Heart left ventricle (tissue), 13 donors: ENCODE measurements at regions not wholly inside any gene's neighbourhood (a gene's known extent, or its start where the extent isn't known, plus 50 kb on each side); places are given as distances from the start of the nearest gene placed in this dataset.

Experiments used
- CTCF ChIP-seq, 12 donors: fragments of 200-600 bp; sonication (generic) in 4 of 12; IDR thresholded peaks; one replicate each; pipeline versions ENCODE4 v1.5.0 to v1.8.0; 2018 to 2022; ENCODE audit warnings: antibody characterized with exemption in 12 of 12, mild to moderate bottlenecking in 5 of 12
- POLR2A ChIP-seq, 2 donors: fragments of 450-650 bp; IDR thresholded peaks; one replicate each; pipeline ENCODE4 v1.6.1; 2017; ENCODE audit warnings: antibody characterized with exemption in 2 of 2, mild to moderate bottlenecking in 2 of 2, moderate library complexity in 2 of 2
- donor health status: ischemic (EF 13 %, LVEDD 7.1; RV severe dilation, severe dysfunction).
- donor health status: DM: no; HTN: yes; CAD: no.
- donor health status: DM: no; HTN: no; CAD: no.
- donor health status: ischemic (EF 25% LVEDD 6.9; RV normal size, moderate dysfunction).
- donor health status: ischemic (EF 25% LVEDD 5.7; RV mildly dilated, moderate dysfunction).
- donor health status: ischemic (EF 35%, LVEDD 5.7; RV mildly dilated, moderate dysfunction).
- donor health status: nonischemic (EF 11% LVEDD 7.7; RV severe dilation, severe dysfunction).
- donor health status: DM: yes; HTN: yes; CAD: no.
- donor health status: PGD.
- donor health status: ischemic (EF 29% LVEDD 5.4; RV normal size, mild dysfunction).
- donor health status: nonischemic (EF 23%, LVEDD 6.1; RV moderate dilation, normal function).

GRCh38 chr4:1562771-1563170 is 121.3 kb downstream of the FAM53A start:
- no peak for TF ChIP-seq CTCF (IDR thresholded peaks at IDR 0.05)
- TF ChIP-seq POLR2A (IDR thresholded peaks at IDR 0.05) = no peak
